Transverse colon (tissue), 4 donors: ENCODE measurements at regions not wholly inside any gene's neighbourhood (a gene's known extent, or its start where the extent isn't known, plus 50 kb on each side); places are given as distances from the start of the nearest gene placed in this dataset.

Experiments
- DNase-seq: peaks from one replicate; pipeline ENCODE4 v3.0.0-alpha.2; 2019
- H3K27ac ChIP-seq, 4 donors: fragments of 200-600 bp; sonication (generic); 2 replicates each; pipeline ENCODE4 v1.5.1; 2016 to 2018; ENCODE audit warnings: inconsistent platforms in 4 of 4
- H3K27me3 ChIP-seq: fragments of 200-600 bp; sonication (generic); 2 replicates; pipeline ENCODE4 v1.5.1; 2017; ENCODE audit warnings: inconsistent platforms
- H3K36me3 ChIP-seq, 4 donors: fragments of 200-600 bp; sonication (generic); 2 replicates each; pipeline ENCODE4 v1.5.1; 2017 to 2019; ENCODE audit warnings: inconsistent platforms in 4 of 4
- H3K4me1 ChIP-seq, 4 donors: fragments of 200-600 bp; sonication (generic); 2 replicates each; pipeline ENCODE4 v1.5.1; 2017 to 2020; ENCODE audit warnings: inconsistent platforms in 4 of 4
- H3K4me3 ChIP-seq, 4 donors: fragments of 200-600 bp; sonication (generic); 1 replicate in 1 of 4; 2 replicates in 3 of 4; pipeline versions ENCODE4 v1.5.1 to v1.6.1; 2017 to 2019; ENCODE audit warnings: inconsistent platforms in 4 of 4
- H3K9me3 ChIP-seq, 2 donors: fragments of 200-600 bp; sonication (generic); 2 replicates each; pipeline ENCODE4 v1.5.1; 2017 to 2019; ENCODE audit warnings: inconsistent platforms in 2 of 2
- CTCF ChIP-seq, 5 experiments: fragments of 200-600 bp in 3 of 5; fragments of 450-650 bp in 2 of 5; sonication (generic) in 3 of 5; IDR thresholded peaks; 1 replicate in 2 of 5; 2 replicates in 3 of 5; pipeline ENCODE4 v1.5.1; 2016 to 2017; ENCODE audit warnings: antibody characterized with exemption in 5 of 5, inconsistent platforms in 3 of 5, mild to moderate bottlenecking in 2 of 5, moderate library complexity in 1 of 5
- EP300 ChIP-seq: sonication (generic); formaldehyde crosslinking; IDR thresholded peaks from one replicate; pipeline ENCODE4 v1.6.1; 2017; ENCODE audit warnings: antibody characterized with exemption, low read depth
- POLR2A ChIP-seq: fragments of 450-650 bp; IDR thresholded peaks from one replicate; pipeline ENCODE4 v1.6.1; 2016; ENCODE audit warnings: antibody characterized with exemption, mild to moderate bottlenecking, moderate library complexity
- POLR2AphosphoS5 ChIP-seq, 3 donors: sonication (generic); formaldehyde crosslinking; IDR thresholded peaks; one replicate each; pipeline ENCODE4 v1.6.1; 2016; ENCODE audit warnings: antibody characterized with exemption in 3 of 3
- WGBS, 2 donors: methylation state at CpG; one replicate each; pipeline ENCODE4 v1.1.5; 2018; ENCODE audit warnings: low coverage in 1 of 2; 5-methylcytosine and 5-hydroxymethylcytosine counted together
- in situ Hi-C, 4 donors: fragments of 200-750 bp; cut with MboI; loops; one replicate each; pipeline versions ENCODE4 v1.15.0 to v1.15.1; 2017; ENCODE audit warnings: low sequenced_read_pairs in 3 of 4, low pct_ligation_motif_present in 1 of 4, low pct_unique_long_range_greater_than_20kb in 1 of 4
- intact Hi-C: fragments of 100-400 bp; cut with DNase I; formaldehyde crosslinking; loops from one replicate; pipeline ENCODE4 v1.15.1; 2023; ENCODE audit warnings: low total_unique reads

DNA sequence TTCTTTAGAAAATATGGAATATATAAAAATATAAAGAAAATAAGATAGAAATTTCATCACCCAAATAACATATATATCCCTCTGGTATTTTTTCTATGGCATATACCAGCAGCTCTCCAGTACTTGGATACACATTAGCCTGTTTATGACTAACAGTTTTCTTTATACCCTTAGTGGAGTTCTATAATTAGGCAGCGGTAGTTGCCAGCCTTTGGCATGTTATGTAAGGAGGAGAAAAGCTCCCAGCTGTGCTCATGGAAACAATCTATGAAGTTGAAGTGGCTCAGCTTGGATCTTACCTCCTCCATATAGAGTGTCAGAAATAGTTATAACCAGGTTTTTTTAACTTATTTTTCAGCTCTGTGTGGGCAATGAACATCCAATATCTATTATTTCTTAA lies 1636.8 kb downstream of the AMY1C start:
- 64% methylated on average over 1 of the region's 1 CpG for WGBS, 2 donors

DNA sequence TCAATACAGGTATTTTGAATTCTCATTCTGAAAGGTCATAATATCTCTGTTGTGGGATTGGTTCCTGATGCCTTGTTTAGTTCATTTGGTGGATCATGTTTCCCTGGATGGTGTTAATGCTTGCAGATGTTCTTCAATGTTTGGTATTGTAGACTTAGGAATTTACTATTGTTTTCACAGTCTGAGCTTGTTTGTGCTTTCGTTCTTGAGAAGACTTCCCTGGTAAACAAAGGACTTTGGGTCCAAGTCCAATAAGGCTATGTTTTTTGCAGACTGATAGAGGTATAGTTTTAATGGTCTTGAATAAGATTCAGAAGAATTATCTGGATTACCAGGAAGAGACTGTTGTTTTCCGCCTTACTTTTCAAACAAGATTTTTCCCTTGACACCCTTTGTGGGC lies 1646.3 kb downstream of the AMY1C start:
- no peak overlapping the region for H3K4me3 ChIP-seq
- in situ Hi-C loops: no loop called here
- TF ChIP-seq POLR2AphosphoS5 (IDR thresholded peaks at IDR 0.05) (no peak), CTCF (IDR thresholded peaks at IDR 0.05) (no peak), POLR2A (no peak), EP300 (no peak)
- DNase-seq: no peak
- no peaks in the 10 kb centered on the region for H3K9me3 ChIP-seq
- H3K27ac ChIP-seq: no peak overlapping the region
- H3K36me3 ChIP-seq: no peaks in the 10 kb centered on the region
- 43 to 45% methylated on average over 2 of the region's 2 CpGs for WGBS, 2 donors
- intact Hi-C loops: no loop called here
- H3K4me1 ChIP-seq: no peaks in the 10 kb centered on the region
- H3K27me3 ChIP-seq: no peaks in the 10 kb centered on the region

More for the DNA sequence above, 1636.8 kb downstream of the AMY1C start:
- no peak for TF ChIP-seq POLR2AphosphoS5 (IDR thresholded peaks at IDR 0.05)
- no peak for TF ChIP-seq POLR2A
- no peak for TF ChIP-seq CTCF (IDR thresholded peaks at IDR 0.05)
- TF ChIP-seq EP300: no peak
- DNase-seq: no peak
- no peak overlapping the region for H3K27ac ChIP-seq
- no peaks in the 10 kb centered on the region for H3K9me3 ChIP-seq
- H3K4me3 ChIP-seq: no peak overlapping the region
- in situ Hi-C loops (no loop called here), intact Hi-C loops (no loop called here)
- H3K4me1 ChIP-seq: no peaks in the 10 kb centered on the region
- H3K36me3 ChIP-seq: no peaks in the 10 kb centered on the region
- H3K27me3 ChIP-seq: no peaks in the 10 kb centered on the region

DNA sequence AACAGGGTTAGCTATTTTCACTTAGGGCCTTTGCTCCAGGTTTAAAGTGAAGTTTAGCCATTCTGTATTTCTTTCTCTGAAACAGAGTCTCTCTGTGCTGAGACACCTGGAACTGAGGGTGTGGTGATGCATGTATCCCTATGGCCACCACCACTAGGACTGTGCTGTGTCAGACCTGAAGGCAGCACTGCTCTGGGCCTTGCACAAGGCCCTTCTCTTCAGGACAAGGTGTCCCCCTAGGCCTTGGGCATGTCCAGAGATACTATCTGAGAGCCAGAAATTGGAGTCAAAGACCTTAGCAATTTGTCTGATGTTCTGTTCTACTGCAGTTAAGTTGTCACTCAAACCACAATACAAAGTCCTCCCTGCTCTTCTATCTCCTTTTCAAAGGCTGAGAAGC lies 1649.2 kb downstream of the AMY1C start:
- TF ChIP-seq EP300 (no peak), POLR2A (no peak), CTCF (IDR thresholded peaks at IDR 0.05) (no peak), POLR2AphosphoS5 (IDR thresholded peaks at IDR 0.05) (no peak)
- intact Hi-C loops (no loop called here), in situ Hi-C loops (no loop called here)
- Histone ChIP-seq H3K9me3 (no peaks in the 10 kb centered on the region), H3K27ac (no peak overlapping the region), H3K36me3 (no peaks in the 10 kb centered on the region), H3K27me3 (no peaks in the 10 kb centered on the region), H3K4me1 (no peaks in the 10 kb centered on the region), H3K4me3 (no peak overlapping the region)
- no peak for DNase-seq

GRCh38 chr1:105399716-105400115 lies 1650.0 kb downstream of the AMY1C start:
- TF ChIP-seq CTCF (IDR thresholded peaks at IDR 0.05) (no peak), POLR2AphosphoS5 (IDR thresholded peaks at IDR 0.05) (no peak), EP300 (no peak), POLR2A (no peak)
- intact Hi-C loops (no loop called here), in situ Hi-C loops (no loop called here)
- H3K36me3 ChIP-seq: no peaks in the 10 kb centered on the region
- no peaks in the 10 kb centered on the region for H3K9me3 ChIP-seq
- no peak overlapping the region for H3K27ac ChIP-seq
- no peak overlapping the region for H3K4me3 ChIP-seq
- no peak for DNase-seq
- H3K4me1 ChIP-seq: no peaks in the 10 kb centered on the region
- WGBS, 2 donors: 56 to 82% methylated on average over 1 of the region's 1 CpG
- H3K27me3 ChIP-seq: no peaks in the 10 kb centered on the region
